Endodermal cell (in vitro differentiated cells): ENCODE measurements at regions not wholly inside any gene's neighbourhood (a gene's known extent, or its start where the extent isn't known, plus 50 kb on each side); places are given as distances from the start of the nearest gene placed in this dataset.
"Not testable (repeated sequence)": the region's sequence is repeated elsewhere in the genome, so short reads cannot be mapped to it uniquely, and the experiment has no call there.

Experiments used
- DNase-seq: peaks from one replicate; pipeline ENCODE4 v3.0.0-alpha.2; 2017
- H3K27ac ChIP-seq: 2 replicates; pipeline ENCODE4 v1.5.1; 2013; ENCODE audit warnings: mild to moderate bottlenecking, low read depth, low read length, moderate library complexity
- H3K27me3 ChIP-seq: 2 replicates; pipeline ENCODE4 v1.6.1; 2013; ENCODE audit warnings: mild to moderate bottlenecking, low read length, moderate library complexity; ENCODE audit not compliant: insufficient read depth, control insufficient read depth, poor library complexity, severe bottlenecking
- H3K36me3 ChIP-seq: 2 replicates; pipeline ENCODE4 v1.7.0; 2013; ENCODE audit warnings: mild to moderate bottlenecking, low read length, moderate library complexity; ENCODE audit not compliant: control insufficient read depth, insufficient read depth
- H3K4me1 ChIP-seq: one replicate; pipeline ENCODE4 v1.7.0; 2013; ENCODE audit warnings: low read length; ENCODE audit not compliant: control insufficient read depth, insufficient read depth
- H3K4me3 ChIP-seq: 2 replicates; pipeline ENCODE4 v1.5.1; 2013; ENCODE audit warnings: mild to moderate bottlenecking, low read length, moderate library complexity
- H3K9ac ChIP-seq: 2 replicates; pipeline ENCODE4 v1.6.1; 2013; ENCODE audit warnings: mild to moderate bottlenecking, low read length, moderate library complexity; ENCODE audit not compliant: poor library complexity, severe bottlenecking; ENCODE audit errors: extremely low read depth
- H3K9me3 ChIP-seq: 2 replicates; pipeline ENCODE4 v1.6.1; 2013; ENCODE audit warnings: mild to moderate bottlenecking, low read length, moderate library complexity; ENCODE audit not compliant: control insufficient read depth
- H3K27ac Mint-ChIP-seq: 2 replicates; pipeline ENCODE4 v1.8.0; 2020; ENCODE audit warnings: mixed read lengths
- H3K27me3 Mint-ChIP-seq: 2 replicates; pipeline ENCODE4 v1.8.0; 2021; ENCODE audit warnings: mild to moderate bottlenecking, mixed read lengths; ENCODE audit not compliant: insufficient read depth
- H3K36me3 Mint-ChIP-seq: 2 replicates; pipeline ENCODE4 v1.8.0; 2020; ENCODE audit warnings: low read depth, mixed read lengths
- H3K4me1 Mint-ChIP-seq: 2 replicates; pipeline ENCODE4 v1.8.0; 2020; ENCODE audit warnings: mixed read lengths
- H3K4me3 Mint-ChIP-seq: 2 replicates; pipeline ENCODE4 v1.8.0; 2020; ENCODE audit warnings: mild to moderate bottlenecking, moderate library complexity, mixed read lengths
- H3K9me3 Mint-ChIP-seq: 2 replicates; pipeline ENCODE4 v1.8.0; 2020; ENCODE audit warnings: mild to moderate bottlenecking, mixed read lengths
- WGBS, 2 experiments: methylation state at CpG; one replicate each; pipeline versions ENCODE4 v1.1.5 to v1.1.7; 2013; ENCODE audit warnings: missing lambda C conversion rate in 2 of 2, mixed read lengths in 1 of 2; ENCODE audit not compliant: insufficient coverage in 1 of 2, insufficient read length in 1 of 2; 5-methylcytosine and 5-hydroxymethylcytosine counted together
- TF ChIP-seq, protein P1 (sequence below): fragments of 200-600 bp; sonication (generic); conservative IDR thresholded peaks from 2 replicates; pipeline ENCODE4 v1.5.0; 2021; ENCODE audit warnings: antibody characterized with exemption, mild to moderate bottlenecking

DNA sequence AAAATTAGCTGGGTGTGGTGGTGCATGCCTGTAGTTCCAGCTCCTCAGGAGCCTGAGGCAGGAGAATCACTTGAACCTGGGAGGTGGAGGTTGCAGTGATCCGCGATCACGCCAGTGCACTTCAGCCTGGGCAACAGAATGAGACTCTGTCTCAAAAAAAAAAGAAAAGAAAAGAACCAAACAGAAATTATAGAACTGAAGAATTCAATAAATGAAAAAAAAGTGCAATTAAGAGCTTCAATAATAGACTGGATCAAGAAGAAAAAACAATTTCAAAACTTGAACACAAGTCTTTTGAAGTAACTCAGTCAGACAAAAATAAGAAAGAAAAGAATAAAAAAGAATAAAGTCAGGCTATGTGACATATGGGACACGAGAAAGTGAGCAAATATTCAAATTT lies 175.8 kb upstream of the ZSWIM2 start:
- Mint-ChIP-seq H3K4me1 (no peaks in the 10 kb centered on the region), H3K27me3 (no peaks in the 10 kb centered on the region), H3K4me3 (no peak overlapping the region), H3K27ac (no peak overlapping the region), H3K9me3 (peaks cover 8% of the 10 kb centered on the region), H3K36me3 (no peaks in the 10 kb centered on the region)
- Histone ChIP-seq H3K27me3 (no peaks in the 10 kb centered on the region), H3K9ac (no peak overlapping the region), H3K36me3 (no peaks in the 10 kb centered on the region), H3K9me3 (no peaks in the 10 kb centered on the region), H3K4me1 (no peaks in the 10 kb centered on the region), H3K27ac (no peak overlapping the region), H3K4me3 (no peak overlapping the region)
- WGBS, 2 experiments, result 89 to 94% methylated on average over 4 of the region's 4 CpGs
- DNase-seq, result no peak
- TF ChIP-seq, protein P1, sequence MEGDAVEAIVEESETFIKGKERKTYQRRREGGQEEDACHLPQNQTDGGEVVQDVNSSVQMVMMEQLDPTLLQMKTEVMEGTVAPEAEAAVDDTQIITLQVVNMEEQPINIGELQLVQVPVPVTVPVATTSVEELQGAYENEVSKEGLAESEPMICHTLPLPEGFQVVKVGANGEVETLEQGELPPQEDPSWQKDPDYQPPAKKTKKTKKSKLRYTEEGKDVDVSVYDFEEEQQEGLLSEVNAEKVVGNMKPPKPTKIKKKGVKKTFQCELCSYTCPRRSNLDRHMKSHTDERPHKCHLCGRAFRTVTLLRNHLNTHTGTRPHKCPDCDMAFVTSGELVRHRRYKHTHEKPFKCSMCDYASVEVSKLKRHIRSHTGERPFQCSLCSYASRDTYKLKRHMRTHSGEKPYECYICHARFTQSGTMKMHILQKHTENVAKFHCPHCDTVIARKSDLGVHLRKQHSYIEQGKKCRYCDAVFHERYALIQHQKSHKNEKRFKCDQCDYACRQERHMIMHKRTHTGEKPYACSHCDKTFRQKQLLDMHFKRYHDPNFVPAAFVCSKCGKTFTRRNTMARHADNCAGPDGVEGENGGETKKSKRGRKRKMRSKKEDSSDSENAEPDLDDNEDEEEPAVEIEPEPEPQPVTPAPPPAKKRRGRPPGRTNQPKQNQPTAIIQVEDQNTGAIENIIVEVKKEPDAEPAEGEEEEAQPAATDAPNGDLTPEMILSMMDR, result no peak

DNA sequence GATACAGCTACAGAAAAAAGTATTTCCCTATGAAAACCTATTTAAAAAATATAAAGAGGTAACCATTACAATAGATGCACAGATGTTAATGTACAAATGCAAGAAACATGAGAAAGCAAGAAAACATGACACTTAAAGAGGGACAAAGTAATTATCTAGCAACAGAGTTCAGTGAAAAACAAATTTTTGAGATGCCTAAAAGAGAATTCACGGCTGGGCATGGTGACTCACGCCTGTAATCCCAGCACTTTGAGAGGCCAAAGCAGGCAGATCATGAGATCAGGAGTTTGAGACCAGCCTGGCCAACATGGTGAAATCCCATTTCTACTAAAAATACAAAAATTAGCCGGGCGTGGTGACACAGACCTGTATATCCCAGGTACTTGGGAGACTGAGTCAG lies 175.0 kb upstream of the ZSWIM2 start:
- not testable (repeated sequence) for H3K27ac ChIP-seq, H3K27me3 ChIP-seq, H3K9me3 ChIP-seq, H3K36me3 ChIP-seq, H3K4me3 ChIP-seq, H3K4me3 Mint-ChIP-seq, H3K9me3 Mint-ChIP-seq, H3K27ac Mint-ChIP-seq, H3K27me3 Mint-ChIP-seq, H3K36me3 Mint-ChIP-seq, H3K4me1 Mint-ChIP-seq, H3K9ac ChIP-seq, DNase-seq, H3K4me1 ChIP-seq
- WGBS, 2 experiments, result 84 to 89% methylated on average over 4 of the region's 4 CpGs

DNA sequence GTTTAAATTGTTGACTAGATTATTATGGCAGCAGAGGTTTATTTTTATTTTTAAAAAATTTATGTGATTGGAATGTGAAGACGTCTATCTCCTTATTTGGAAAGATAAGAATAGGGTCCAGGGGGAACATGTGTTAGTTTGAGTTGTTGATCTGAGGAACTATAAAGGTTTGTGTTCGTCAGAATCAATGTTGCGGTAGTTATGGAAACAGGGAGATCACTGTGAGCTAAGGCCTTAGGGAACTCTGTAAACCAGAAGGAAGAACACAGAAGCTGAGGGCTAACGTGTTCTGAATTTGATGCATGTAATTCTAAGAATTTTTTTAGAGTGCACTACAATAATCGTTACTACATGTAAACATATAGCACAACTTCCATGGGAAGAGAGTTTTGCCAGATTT lies 168.5 kb upstream of the ZSWIM2 start:
- Mint-ChIP-seq H3K36me3 (no peaks in the 10 kb centered on the region), H3K27me3 (no peaks in the 10 kb centered on the region), H3K4me1 (no peaks in the 10 kb centered on the region), H3K4me3 (no peak overlapping the region), H3K27ac (no peak overlapping the region), H3K9me3 (no peaks in the 10 kb centered on the region)
- Histone ChIP-seq H3K4me1 (no peaks in the 10 kb centered on the region), H3K27me3 (no peaks in the 10 kb centered on the region), H3K4me3 (no peak overlapping the region), H3K27ac (no peak overlapping the region), H3K9me3 (no peaks in the 10 kb centered on the region), H3K36me3 (no peaks in the 10 kb centered on the region), H3K9ac (no peak overlapping the region)
- DNase-seq, result no peak
- WGBS, 2 experiments, result 96 to 97% methylated on average over 3 to 5 of the region's 5 CpGs
- TF ChIP-seq, protein P1, result no peak

DNA sequence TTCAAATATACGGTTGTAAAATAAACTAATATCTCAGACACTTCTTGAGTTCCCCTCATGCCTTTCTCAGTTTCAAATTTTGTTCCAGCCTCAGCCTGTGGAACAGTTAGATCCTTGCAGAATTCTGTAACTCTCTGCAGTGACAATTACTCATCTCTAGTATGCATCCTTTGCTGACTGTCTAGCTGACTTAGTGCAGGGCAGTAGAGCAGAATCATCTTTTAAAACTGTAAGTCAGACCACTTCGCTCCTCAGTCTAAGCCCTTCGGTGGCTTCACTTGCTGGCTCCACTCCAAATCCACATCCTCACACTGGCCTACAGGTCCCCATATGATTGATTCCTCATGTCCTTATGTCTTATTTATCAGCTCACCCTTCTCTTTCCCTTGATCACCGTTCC lies 164.1 kb upstream of the ZSWIM2 start:
- Histone ChIP-seq H3K4me3 (no peak overlapping the region), H3K4me1 (no peaks in the 10 kb centered on the region), H3K9ac (no peak overlapping the region), H3K36me3 (no peaks in the 10 kb centered on the region), H3K9me3 (no peaks in the 10 kb centered on the region), H3K27ac (no peak overlapping the region), H3K27me3 (no peaks in the 10 kb centered on the region)
- H3K27me3 Mint-ChIP-seq, result no peaks in the 10 kb centered on the region
- no peak overlapping the region for H3K27ac Mint-ChIP-seq
- TF ChIP-seq, protein P1, result no peak
- no peaks in the 10 kb centered on the region for H3K9me3 Mint-ChIP-seq
- WGBS, 2 experiments, result 83 to 92% methylated on average over 2 to 4 of the region's 4 CpGs
- H3K4me1 Mint-ChIP-seq, result no peaks in the 10 kb centered on the region
- no peak overlapping the region for H3K4me3 Mint-ChIP-seq
- H3K36me3 Mint-ChIP-seq, result no peaks in the 10 kb centered on the region
- DNase-seq, result no peak
